ENCODE measurements at regions not wholly inside any gene's neighbourhood (a gene's known extent, or its start where the extent isn't known, plus 50 kb on each side); places are given as distances from the start of the nearest gene placed in this dataset.

DNA sequence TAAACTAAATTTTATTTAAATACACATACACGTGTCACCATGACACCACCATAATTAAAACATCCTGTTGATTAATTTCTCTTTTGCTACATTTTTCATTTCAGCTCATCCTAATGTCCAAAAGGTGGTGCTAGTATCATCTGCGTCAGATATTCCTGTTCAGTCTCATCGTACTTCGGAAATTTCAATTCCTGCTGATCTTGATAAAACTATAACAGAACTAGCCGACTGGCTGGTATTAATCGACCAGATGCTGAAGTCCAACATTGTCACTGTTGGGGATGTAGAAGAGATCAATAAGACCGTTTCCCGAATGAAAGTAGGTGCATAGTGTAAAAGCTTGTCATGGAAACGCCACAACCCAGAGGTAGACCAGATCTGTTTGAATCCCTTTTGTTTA lies 263.4 kb downstream of the UTRN start:
- no peak overlapping the region for H2AFZ ChIP-seq (ENCODE audit: low read length)
- POLR2A ChIA-PET = no interaction called here
- CTCF ChIA-PET (ENCODE audit: low intra/inter-chr PET ratio, low total read pairs) = no interaction called here
- FAIRE-seq (no peak), DNase-seq (ENCODE audit: low spot score) (no peak), ATAC-seq (no peak)
- in situ Hi-C loops (cut with HindIII; ENCODE audit: extremely low pct_ligation_motif_present, low pct_unique_long_range_greater_than_20kb) = no loop called here
- no peak overlapping the region for H3K4me2 ChIP-seq (ENCODE audit: low read depth, low read length)
- peaks cover 22 to 79% of the 10 kb centered on the region in 2 experiments for H3K36me3 ChIP-seq (replicated peaks in 1 of 2; ENCODE audit: control insufficient read depth in 1 of 2, insufficient read depth in 2 of 2, low read length in 2 of 2)
- H3K4me3 ChIP-seq (replicated peaks in 1 of 3; ENCODE audit: insufficient read depth in 1 of 3, low read depth in 2 of 3, low read length in 3 of 3) = no peak overlapping the region
- H3K9me3 ChIP-seq (ENCODE audit: low read length) = no peaks in the 10 kb centered on the region
- no peak overlapping the region for H3K27ac ChIP-seq (ENCODE audit: extremely low read length, insufficient read depth, low read length)
- no peak overlapping the region for H3K9ac ChIP-seq (ENCODE audit: insufficient read depth, low read depth, low read length)
- no peak for TF ChIP-seq PBX2 (CRISPR knock-in tag; IDR thresholded peaks at IDR 0.05)
- peak; percentile 37 for TF ChIP-seq STAG1 (CRISPR knock-in tag; IDR thresholded peaks at IDR 0.05)
- TF ChIP-seq, protein P1, sequence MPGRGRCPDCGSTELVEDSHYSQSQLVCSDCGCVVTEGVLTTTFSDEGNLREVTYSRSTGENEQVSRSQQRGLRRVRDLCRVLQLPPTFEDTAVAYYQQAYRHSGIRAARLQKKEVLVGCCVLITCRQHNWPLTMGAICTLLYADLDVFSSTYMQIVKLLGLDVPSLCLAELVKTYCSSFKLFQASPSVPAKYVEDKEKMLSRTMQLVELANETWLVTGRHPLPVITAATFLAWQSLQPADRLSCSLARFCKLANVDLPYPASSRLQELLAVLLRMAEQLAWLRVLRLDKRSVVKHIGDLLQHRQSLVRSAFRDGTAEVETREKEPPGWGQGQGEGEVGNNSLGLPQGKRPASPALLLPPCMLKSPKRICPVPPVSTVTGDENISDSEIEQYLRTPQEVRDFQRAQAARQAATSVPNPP (CRISPR knock-in tag; IDR thresholded peaks at IDR 0.05) = no peak
- H3K4me1 ChIP-seq (ENCODE audit: insufficient read depth, low read length) = no peaks in the 10 kb centered on the region
- BruUV-seq (replicated peaks) = no TSS peak
- H4K20me1 ChIP-seq (ENCODE audit: insufficient read depth, low read length) = no peaks in the 10 kb centered on the region
- intact Hi-C loops (cut with micrococcal nuclease; ENCODE audit: unreplicated experiment) = no loop called here
- no peaks in the 10 kb centered on the region for H3K79me2 ChIP-seq (ENCODE audit: insufficient read depth, low read length)
- WGBS (ENCODE audit: low lambda C conversion rate) = 95% methylated on average over 9 of the region's 9 CpGs
- H3K27me3 ChIP-seq (ENCODE audit: control insufficient read depth in 1 of 2, insufficient read depth in 2 of 2, low read length in 2 of 2) = no peaks in the 10 kb centered on the region

GRCh38 chr6:144549837-144550747 lies 265.0 kb downstream of the UTRN start:
- FAIRE-seq (no peak), ATAC-seq (no peak), DNase-seq (ENCODE audit: low spot score) (no peak)
- Histone ChIP-seq H3K4me1 (ENCODE audit: insufficient read depth, low read length) (no peaks in the 10 kb centered on the region), H3K9me3 (ENCODE audit: low read length) (no peaks in the 10 kb centered on the region), H3K4me2 (ENCODE audit: low read depth, low read length) (no peak overlapping the region), H3K4me3 (replicated peaks in 1 of 3; ENCODE audit: insufficient read depth in 1 of 3, low read depth in 2 of 3, low read length in 3 of 3) (no peak overlapping the region), H3K36me3 (replicated peaks in 1 of 2; ENCODE audit: control insufficient read depth in 1 of 2, insufficient read depth in 2 of 2, low read length in 2 of 2) (peaks cover 26 to 72% of the 10 kb centered on the region in 2 experiments), H3K27ac (ENCODE audit: extremely low read length, insufficient read depth, low read length) (no peak overlapping the region), H3K79me2 (ENCODE audit: insufficient read depth, low read length) (no peaks in the 10 kb centered on the region), H2AFZ (ENCODE audit: low read length) (no peak overlapping the region), H3K27me3 (ENCODE audit: control insufficient read depth in 1 of 2, insufficient read depth in 2 of 2, low read length in 2 of 2) (no peaks in the 10 kb centered on the region), H4K20me1 (ENCODE audit: insufficient read depth, low read length) (no peaks in the 10 kb centered on the region), H3K9ac (ENCODE audit: insufficient read depth, low read depth, low read length) (no peak overlapping the region)
- 97% methylated on average over 5 of the region's 5 CpGs for WGBS (ENCODE audit: low lambda C conversion rate)
- CTCF ChIA-PET (ENCODE audit: low intra/inter-chr PET ratio, low total read pairs) = no interaction called here
- BruUV-seq (replicated peaks) = TSS peak; percentile 8
- in situ Hi-C loops (cut with HindIII; ENCODE audit: extremely low pct_ligation_motif_present, low pct_unique_long_range_greater_than_20kb) (no loop called here), intact Hi-C loops (cut with micrococcal nuclease; ENCODE audit: unreplicated experiment) (no loop called here)
- POLR2A ChIA-PET = no interaction called here
- peak; percentile 48; the same call in 1 of the 2 replicates for TF ChIP-seq NFE2L2 (IDR thresholded peaks at IDR 0.05; ENCODE audit: low read length)
- no peak for TF ChIP-seq IKZF4 (CRISPR knock-in tag; IDR thresholded peaks at IDR 0.05; ENCODE audit: borderline replicate concordance, low read depth, not compliant biosample characterization)
- TF ChIP-seq ZUFSP (CRISPR knock-in tag; IDR thresholded peaks at IDR 0.05; ENCODE audit: borderline replicate concordance) = no peak

Measured in HepG2 (cell line).